Suprapubic skin (tissue), 4 donors: ENCODE measurements at regions not wholly inside any gene's neighbourhood (a gene's known extent, or its start where the extent isn't known, plus 50 kb on each side); places are given as distances from the start of the nearest gene placed in this dataset.

ENCODE experiments used
- DNase-seq, 2 donors: peaks; one replicate each; pipeline ENCODE4 v3.0.0-alpha.2; 2019; ENCODE audit warnings: low spot score in 2 of 2
- H3K27ac ChIP-seq: fragments of 200-600 bp; sonication (generic); one replicate; pipeline ENCODE4 v1.5.1; 2019
- H3K27me3 ChIP-seq: fragments of 200-600 bp; sonication (generic); one replicate; pipeline ENCODE4 v1.5.1; 2019
- H3K36me3 ChIP-seq: fragments of 200-600 bp; sonication (generic); one replicate; pipeline ENCODE4 v1.5.1; 2019
- H3K4me1 ChIP-seq: fragments of 200-600 bp; sonication (generic); one replicate; pipeline ENCODE4 v1.5.1; 2019
- H3K4me3 ChIP-seq: fragments of 200-600 bp; sonication (generic); one replicate; pipeline ENCODE4 v1.5.1; 2019; ENCODE audit warnings: mild to moderate bottlenecking
- H3K9me3 ChIP-seq: fragments of 200-600 bp; sonication (generic); one replicate; pipeline ENCODE4 v1.5.1; 2019
- EP300 ChIP-seq: sonication (generic); formaldehyde crosslinking; IDR thresholded peaks from one replicate; pipeline ENCODE4 v1.6.1; 2017; ENCODE audit warnings: antibody characterized with exemption
- POLR2A ChIP-seq, 2 donors: fragments of 450-650 bp; IDR thresholded peaks; one replicate each; pipeline ENCODE4 v1.6.1; 2017; ENCODE audit warnings: antibody characterized with exemption in 2 of 2, mild to moderate bottlenecking in 2 of 2, moderate library complexity in 2 of 2
- POLR2AphosphoS5 ChIP-seq, 3 donors: sonication (generic); formaldehyde crosslinking; IDR thresholded peaks; one replicate each; pipeline ENCODE4 v1.6.1; 2017; ENCODE audit warnings: antibody characterized with exemption in 3 of 3
- WGBS: methylation state at CpG from one replicate; pipeline ENCODE4 v1.1.5; 2018; 5-methylcytosine and 5-hydroxymethylcytosine counted together
- TF ChIP-seq, protein P1 (sequence below), 2 donors: fragments of 200-600 bp in 1 of 2; fragments of 450-650 bp in 1 of 2; sonication (generic) in 1 of 2; IDR thresholded peaks; one replicate each; pipeline ENCODE4 v1.5.1; 2016 to 2019; ENCODE audit warnings: antibody characterized with exemption in 2 of 2, mild to moderate bottlenecking in 1 of 2, moderate library complexity in 1 of 2

- no peak for DNase-seq
- 68% methylated on average over 1 of the region's 1 CpG for WGBS
- Histone ChIP-seq H3K4me3 (no peak overlapping the region), H3K9me3 (no peaks in the 10 kb centered on the region), H3K36me3 (no peaks in the 10 kb centered on the region), H3K27ac (no peak overlapping the region), H3K27me3 (no peaks in the 10 kb centered on the region), H3K4me1 (no peaks in the 10 kb centered on the region)
- TF ChIP-seq, protein P1, sequence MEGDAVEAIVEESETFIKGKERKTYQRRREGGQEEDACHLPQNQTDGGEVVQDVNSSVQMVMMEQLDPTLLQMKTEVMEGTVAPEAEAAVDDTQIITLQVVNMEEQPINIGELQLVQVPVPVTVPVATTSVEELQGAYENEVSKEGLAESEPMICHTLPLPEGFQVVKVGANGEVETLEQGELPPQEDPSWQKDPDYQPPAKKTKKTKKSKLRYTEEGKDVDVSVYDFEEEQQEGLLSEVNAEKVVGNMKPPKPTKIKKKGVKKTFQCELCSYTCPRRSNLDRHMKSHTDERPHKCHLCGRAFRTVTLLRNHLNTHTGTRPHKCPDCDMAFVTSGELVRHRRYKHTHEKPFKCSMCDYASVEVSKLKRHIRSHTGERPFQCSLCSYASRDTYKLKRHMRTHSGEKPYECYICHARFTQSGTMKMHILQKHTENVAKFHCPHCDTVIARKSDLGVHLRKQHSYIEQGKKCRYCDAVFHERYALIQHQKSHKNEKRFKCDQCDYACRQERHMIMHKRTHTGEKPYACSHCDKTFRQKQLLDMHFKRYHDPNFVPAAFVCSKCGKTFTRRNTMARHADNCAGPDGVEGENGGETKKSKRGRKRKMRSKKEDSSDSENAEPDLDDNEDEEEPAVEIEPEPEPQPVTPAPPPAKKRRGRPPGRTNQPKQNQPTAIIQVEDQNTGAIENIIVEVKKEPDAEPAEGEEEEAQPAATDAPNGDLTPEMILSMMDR (IDR thresholded peaks at IDR 0.05), result no peak
- TF ChIP-seq POLR2AphosphoS5 (IDR thresholded peaks at IDR 0.05) (no peak), POLR2A (IDR thresholded peaks at IDR 0.05) (no peak), EP300 (no peak)
Measured at GRCh38 chr18:34633368-34633767, 76.7 kb upstream of the DTNA start.

DNA sequence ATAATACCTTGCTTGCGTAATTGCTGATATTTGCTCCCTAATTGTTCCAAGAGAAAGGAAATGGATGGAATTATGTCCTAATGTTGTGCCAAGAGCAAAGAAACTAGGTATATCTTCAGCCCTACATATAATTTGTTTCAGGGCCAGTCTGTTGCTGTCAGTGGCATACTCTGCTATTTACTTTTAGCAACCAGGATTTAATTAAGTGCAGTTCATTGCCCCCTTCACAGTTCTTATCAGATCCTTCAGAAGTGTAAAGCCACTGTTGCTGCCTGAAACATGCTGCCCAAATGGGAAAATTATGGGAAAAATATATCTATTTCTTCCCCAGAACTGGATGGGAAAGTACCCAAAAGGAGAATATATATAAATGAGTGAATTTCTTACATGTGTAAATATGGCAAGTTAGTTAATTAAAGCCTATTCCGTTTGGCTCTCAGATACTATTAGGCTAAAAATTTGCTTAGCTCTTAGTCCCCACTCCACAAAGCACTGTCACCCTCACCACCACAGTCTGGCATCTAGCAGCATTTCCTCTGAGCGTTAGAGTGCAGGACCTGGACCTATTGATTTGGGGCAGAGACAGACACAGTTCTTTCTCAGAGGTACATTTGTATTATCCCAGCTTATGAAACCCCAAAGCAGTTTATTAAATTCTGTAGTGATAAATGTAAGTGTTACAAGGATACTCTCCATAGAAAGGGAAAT is 72.8 kb upstream of the DTNA start:
- H3K4me1 ChIP-seq, result no peaks in the 10 kb centered on the region
- TF ChIP-seq EP300 (no peak), POLR2AphosphoS5 (IDR thresholded peaks at IDR 0.05) (no peak), POLR2A (IDR thresholded peaks at IDR 0.05) (no peak)
- TF ChIP-seq, protein P1 (IDR thresholded peaks at IDR 0.05), result no peak
- DNase-seq, result no peak
- H3K9me3 ChIP-seq, result no peaks in the 10 kb centered on the region
- H3K4me3 ChIP-seq, result no peak overlapping the region
- 66% methylated on average over 3 of the region's 3 CpGs for WGBS
- H3K27me3 ChIP-seq, result no peaks in the 10 kb centered on the region
- H3K27ac ChIP-seq, result no peak overlapping the region
- no peaks in the 10 kb centered on the region for H3K36me3 ChIP-seq

DNA sequence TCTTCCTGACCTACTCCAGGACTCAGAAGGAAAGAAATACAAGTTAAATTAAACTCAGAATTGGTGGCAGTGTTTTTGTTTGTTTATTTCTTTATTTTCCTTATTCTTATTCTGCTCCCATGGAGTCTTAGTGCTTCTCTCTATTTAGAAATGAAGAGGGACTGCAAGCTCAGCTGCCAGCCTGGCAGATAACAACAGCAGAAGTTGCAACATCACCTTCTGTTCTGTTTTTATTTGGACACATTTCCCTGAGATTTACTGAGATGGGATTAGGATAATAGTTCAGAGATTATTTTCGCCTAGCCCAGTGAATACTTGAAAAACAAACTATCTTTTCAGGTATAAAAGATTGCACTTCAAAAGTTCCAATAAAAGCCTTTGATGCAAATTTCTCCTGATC is 70.4 kb upstream of the DTNA start:
- no peak for DNase-seq
- WGBS, result 57% methylated on average over 1 of the region's 1 CpG
- no peaks in the 10 kb centered on the region for H3K4me1 ChIP-seq
- H3K9me3 ChIP-seq, result no peaks in the 10 kb centered on the region
- no peak overlapping the region for H3K4me3 ChIP-seq
- H3K36me3 ChIP-seq, result no peaks in the 10 kb centered on the region
- H3K27ac ChIP-seq, result no peak overlapping the region
- TF ChIP-seq, protein P1 (IDR thresholded peaks at IDR 0.05), result no peak
- no peak for TF ChIP-seq POLR2A (IDR thresholded peaks at IDR 0.05)
- no peak for TF ChIP-seq EP300
- TF ChIP-seq POLR2AphosphoS5 (IDR thresholded peaks at IDR 0.05), result no peak
- H3K27me3 ChIP-seq, result no peaks in the 10 kb centered on the region

- H3K27me3 ChIP-seq, result no peaks in the 10 kb centered on the region
- no peak overlapping the region for H3K4me3 ChIP-seq
- H3K4me1 ChIP-seq, result no peaks in the 10 kb centered on the region
- no peak overlapping the region for H3K27ac ChIP-seq
- no peak for DNase-seq
- WGBS, result 50% methylated on average over 1 of the region's 1 CpG
- TF ChIP-seq, protein P1 (IDR thresholded peaks at IDR 0.05), result no peak
- TF ChIP-seq POLR2AphosphoS5 (IDR thresholded peaks at IDR 0.05), result no peak
- TF ChIP-seq EP300, result no peak
- TF ChIP-seq POLR2A (IDR thresholded peaks at IDR 0.05), result no peak
- no peaks in the 10 kb centered on the region for H3K9me3 ChIP-seq
- no peaks in the 10 kb centered on the region for H3K36me3 ChIP-seq
Measured at GRCh38 chr18:34640276-34640675, 69.8 kb upstream of the DTNA start.

DNA sequence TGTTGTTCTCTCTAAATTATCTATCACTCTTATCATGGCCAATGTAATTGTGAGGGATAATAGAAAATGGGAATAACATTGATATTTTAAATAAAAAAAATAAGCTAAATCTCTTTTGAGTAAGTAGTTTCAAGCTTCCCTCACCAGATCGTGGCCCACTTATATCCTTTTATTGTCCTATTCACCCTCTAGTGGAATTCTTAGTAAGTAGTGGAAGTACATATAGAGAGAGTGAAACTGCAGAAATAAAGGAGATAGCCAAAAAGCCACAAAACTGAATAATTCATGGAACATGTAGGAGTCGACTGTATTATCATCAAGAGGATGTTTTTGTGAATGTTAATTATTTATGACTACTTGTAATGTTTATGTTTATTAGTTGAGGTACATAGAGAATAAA is 66.1 kb upstream of the DTNA start:
- 36% methylated on average over 2 of the region's 2 CpGs for WGBS
- Histone ChIP-seq H3K4me3 (no peak overlapping the region), H3K4me1 (no peaks in the 10 kb centered on the region), H3K27me3 (no peaks in the 10 kb centered on the region), H3K36me3 (no peaks in the 10 kb centered on the region), H3K27ac (no peak overlapping the region), H3K9me3 (no peaks in the 10 kb centered on the region)
- no peak for DNase-seq
- TF ChIP-seq EP300 (no peak), POLR2AphosphoS5 (IDR thresholded peaks at IDR 0.05) (no peak)
- TF ChIP-seq, protein P1 (IDR thresholded peaks at IDR 0.05), result no peak
